Activated T-cell treated with anti-CD3 and anti-CD28 coated beads, Interleukin-2, amount 50 U/mL, for 4 hours (primary cell): ENCODE measurements at regions not wholly inside any gene's neighbourhood (a gene's known extent, or its start where the extent isn't known, plus 50 kb on each side); places are given as distances from the start of the nearest gene placed in this dataset.

Source experiments
- ATAC-seq, 2 donors: fragments of 200-7000 bp; cut with Tn5 transposase; one replicate each; pipeline ENCODE4 v1.10.0; 2021
- DNase-seq: peaks from one replicate; pipeline ENCODE4 v3.0.0-alpha.2; 2020
- H3K27me3 Mint-ChIP-seq: one replicate; pipeline ENCODE4 v1.8.0; 2021; ENCODE audit warnings: low read depth, mixed read lengths
- H3K36me3 Mint-ChIP-seq: one replicate; pipeline ENCODE4 v1.8.0; 2022; ENCODE audit warnings: mixed read lengths; ENCODE audit not compliant: insufficient read depth
- H3K4me1 Mint-ChIP-seq: one replicate; pipeline ENCODE4 v1.8.0; 2021; ENCODE audit warnings: low read depth, mixed read lengths
- H3K4me3 Mint-ChIP-seq: one replicate; pipeline ENCODE4 v1.8.0; 2021; ENCODE audit warnings: mild to moderate bottlenecking, moderate library complexity, mixed read lengths
- H3K9me3 Mint-ChIP-seq: one replicate; pipeline ENCODE4 v1.8.0; 2021; ENCODE audit warnings: mixed read lengths

GRCh38 chr17:70906808-70907207 is 737.5 kb downstream of the KCNJ2 start:
- no peaks in the 10 kb centered on the region for H3K4me1 Mint-ChIP-seq
- no peak overlapping the region for H3K4me3 Mint-ChIP-seq
- peaks cover 13% of the 10 kb centered on the region for H3K9me3 Mint-ChIP-seq
- H3K27me3 Mint-ChIP-seq, result no peaks in the 10 kb centered on the region
- ATAC-seq (no peak), DNase-seq (no peak)
- H3K36me3 Mint-ChIP-seq, result no peaks in the 10 kb centered on the region

- H3K36me3 Mint-ChIP-seq, result no peaks in the 10 kb centered on the region
- ATAC-seq (no peak), DNase-seq (no peak)
- H3K4me1 Mint-ChIP-seq, result no peaks in the 10 kb centered on the region
- H3K27me3 Mint-ChIP-seq, result no peaks in the 10 kb centered on the region
- no peak overlapping the region for H3K4me3 Mint-ChIP-seq
- H3K9me3 Mint-ChIP-seq, result peaks cover 21% of the 10 kb centered on the region
These were observed 743.6 kb downstream of the KCNJ2 start for GRCh38 chr17:70912716-70913485.

- Mint-ChIP-seq H3K4me1 (no peaks in the 10 kb centered on the region), H3K27me3 (no peaks in the 10 kb centered on the region), H3K36me3 (no peaks in the 10 kb centered on the region), H3K4me3 (no peak overlapping the region), H3K9me3 (peaks cover 21% of the 10 kb centered on the region)
- ATAC-seq (no peak), DNase-seq (no peak)
These were observed 747.1 kb downstream of the KCNJ2 start for GRCh38 chr17:70916469-70916868.

DNA sequence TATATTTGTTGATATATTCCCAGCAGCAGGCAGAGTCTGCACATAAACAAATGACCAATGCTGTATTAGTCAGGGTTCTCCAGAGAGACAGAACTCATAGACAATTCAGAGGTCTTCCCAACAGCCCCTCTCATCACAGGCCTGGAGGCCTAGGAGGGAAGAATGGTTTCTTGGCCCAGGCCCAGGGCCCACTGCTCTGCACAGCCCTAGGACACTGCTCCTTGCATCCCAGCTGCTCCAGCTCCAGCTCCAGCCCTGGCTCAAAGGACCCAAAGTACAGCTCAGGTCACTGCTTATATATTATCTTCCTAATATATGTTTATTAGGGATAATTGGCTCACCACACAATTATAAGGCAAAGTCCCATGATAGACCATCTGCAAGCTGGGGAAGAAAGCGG is 749.9 kb downstream of the KCNJ2 start:
- no peaks in the 10 kb centered on the region for H3K36me3 Mint-ChIP-seq
- ATAC-seq (no peak), DNase-seq (no peak)
- H3K9me3 Mint-ChIP-seq, result peaks cover 21% of the 10 kb centered on the region
- H3K27me3 Mint-ChIP-seq, result no peaks in the 10 kb centered on the region
- no peaks in the 10 kb centered on the region for H3K4me1 Mint-ChIP-seq
- no peak overlapping the region for H3K4me3 Mint-ChIP-seq

GRCh38 chr17:70920416-70920815 is 751.1 kb downstream of the KCNJ2 start:
- Mint-ChIP-seq H3K4me1 (no peaks in the 10 kb centered on the region), H3K36me3 (no peaks in the 10 kb centered on the region), H3K27me3 (no peaks in the 10 kb centered on the region), H3K9me3 (peaks cover 26% of the 10 kb centered on the region), H3K4me3 (no peak overlapping the region)
- DNase-seq (no peak), ATAC-seq (no peak)

DNA sequence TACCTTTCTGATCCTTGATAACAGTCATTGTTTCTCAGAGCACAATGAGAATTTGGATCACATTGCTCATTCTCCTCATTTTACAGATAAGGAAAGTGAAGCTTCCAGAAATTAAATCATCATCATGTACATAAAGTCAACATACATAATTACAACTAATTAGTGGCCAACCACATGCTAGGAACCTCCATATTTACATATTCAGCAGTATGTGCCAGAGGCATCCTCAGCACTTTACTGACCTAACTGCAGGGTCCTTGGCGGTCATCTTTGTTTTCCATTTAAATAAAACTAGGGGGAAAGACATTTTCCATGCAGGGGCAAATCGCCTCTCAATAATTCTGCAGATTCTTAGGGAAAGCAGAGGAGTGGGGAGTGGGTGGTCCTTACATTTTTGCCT is 752.9 kb downstream of the KCNJ2 start:
- H3K36me3 Mint-ChIP-seq, result no peaks in the 10 kb centered on the region
- no peak overlapping the region for H3K4me3 Mint-ChIP-seq
- H3K27me3 Mint-ChIP-seq, result no peaks in the 10 kb centered on the region
- no peaks in the 10 kb centered on the region for H3K4me1 Mint-ChIP-seq
- ATAC-seq (no peak), DNase-seq (no peak)
- peaks cover 20% of the 10 kb centered on the region for H3K9me3 Mint-ChIP-seq

GRCh38 chr17:70924776-70925175 is 755.4 kb downstream of the KCNJ2 start:
- Mint-ChIP-seq H3K27me3 (no peaks in the 10 kb centered on the region), H3K9me3 (peaks cover 8% of the 10 kb centered on the region), H3K4me3 (no peak overlapping the region), H3K36me3 (no peaks in the 10 kb centered on the region), H3K4me1 (no peaks in the 10 kb centered on the region)
- no peak for DNase-seq
- no peak for ATAC-seq

DNA sequence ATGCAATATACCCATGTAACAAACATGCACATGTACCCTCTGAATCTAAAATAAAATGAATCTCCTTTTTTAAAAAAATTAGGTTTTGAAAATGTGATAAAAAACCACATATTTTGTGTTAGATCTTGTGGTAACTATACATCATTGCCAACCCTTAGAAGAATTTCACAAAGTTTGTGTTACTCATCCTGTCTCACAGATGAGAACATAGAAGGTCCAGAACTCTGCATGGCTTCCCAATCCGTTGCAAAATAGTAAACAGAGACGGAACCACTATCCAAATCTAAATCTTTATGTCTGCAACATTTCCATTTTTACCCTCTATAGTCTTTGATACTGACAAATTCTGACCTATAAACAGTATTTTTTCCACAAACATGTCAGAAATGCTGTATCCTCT is 759.9 kb downstream of the KCNJ2 start:
- DNase-seq, result no peak
- no peaks in the 10 kb centered on the region for H3K4me1 Mint-ChIP-seq

GRCh38 chr17:70934231-70934630 is 764.9 kb downstream of the KCNJ2 start:
- ATAC-seq, result no peak
- H3K9me3 Mint-ChIP-seq, result peaks cover 12% of the 10 kb centered on the region
- no peak for DNase-seq
- no peak overlapping the region for H3K4me3 Mint-ChIP-seq
- H3K4me1 Mint-ChIP-seq, result no peaks in the 10 kb centered on the region
- no peaks in the 10 kb centered on the region for H3K27me3 Mint-ChIP-seq
- H3K36me3 Mint-ChIP-seq, result no peaks in the 10 kb centered on the region

More for the DNA sequence above, 759.9 kb downstream of the KCNJ2 start:
- Mint-ChIP-seq H3K9me3 (peaks cover 11% of the 10 kb centered on the region), H3K27me3 (no peaks in the 10 kb centered on the region), H3K4me3 (no peak overlapping the region), H3K36me3 (no peaks in the 10 kb centered on the region)
- ATAC-seq, result no peak

- no peak overlapping the region for H3K4me3 Mint-ChIP-seq
- H3K4me1 Mint-ChIP-seq, result no peaks in the 10 kb centered on the region
- H3K9me3 Mint-ChIP-seq, result peaks cover 12% of the 10 kb centered on the region
- ATAC-seq (no peak), DNase-seq (no peak)
- no peaks in the 10 kb centered on the region for H3K36me3 Mint-ChIP-seq
- H3K27me3 Mint-ChIP-seq, result no peaks in the 10 kb centered on the region
These were observed 765.5 kb downstream of the KCNJ2 start for GRCh38 chr17:70934835-70935234.

- no peaks in the 10 kb centered on the region for H3K27me3 Mint-ChIP-seq
- ATAC-seq (no peak), DNase-seq (no peak)
- H3K4me1 Mint-ChIP-seq, result no peaks in the 10 kb centered on the region
- H3K9me3 Mint-ChIP-seq, result peaks cover 10% of the 10 kb centered on the region
- no peaks in the 10 kb centered on the region for H3K36me3 Mint-ChIP-seq
- no peak overlapping the region for H3K4me3 Mint-ChIP-seq
These were observed 767.4 kb downstream of the KCNJ2 start for GRCh38 chr17:70936724-70937123.

- Mint-ChIP-seq H3K27me3 (no peaks in the 10 kb centered on the region), H3K9me3 (peaks cover 12% of the 10 kb centered on the region), H3K4me1 (no peaks in the 10 kb centered on the region), H3K36me3 (no peaks in the 10 kb centered on the region), H3K4me3 (no peak overlapping the region)
- no peak for DNase-seq
- ATAC-seq, result no peak
These were observed 769.0 kb downstream of the KCNJ2 start for GRCh38 chr17:70938336-70938735.

- ATAC-seq (no peak), DNase-seq (no peak)
- peaks cover 8% of the 10 kb centered on the region for H3K9me3 Mint-ChIP-seq
- H3K4me3 Mint-ChIP-seq, result no peak overlapping the region
- no peaks in the 10 kb centered on the region for H3K36me3 Mint-ChIP-seq
- H3K4me1 Mint-ChIP-seq, result no peaks in the 10 kb centered on the region
- H3K27me3 Mint-ChIP-seq, result no peaks in the 10 kb centered on the region
These were observed 776.1 kb downstream of the KCNJ2 start for GRCh38 chr17:70945386-70945785.

- Mint-ChIP-seq H3K4me3 (no peak overlapping the region), H3K36me3 (no peaks in the 10 kb centered on the region), H3K27me3 (no peaks in the 10 kb centered on the region), H3K4me1 (no peaks in the 10 kb centered on the region), H3K9me3 (peaks cover 19% of the 10 kb centered on the region)
- DNase-seq (no peak), ATAC-seq (no peak)
These were observed 777.9 kb downstream of the KCNJ2 start for GRCh38 chr17:70947215-70947614.

DNA sequence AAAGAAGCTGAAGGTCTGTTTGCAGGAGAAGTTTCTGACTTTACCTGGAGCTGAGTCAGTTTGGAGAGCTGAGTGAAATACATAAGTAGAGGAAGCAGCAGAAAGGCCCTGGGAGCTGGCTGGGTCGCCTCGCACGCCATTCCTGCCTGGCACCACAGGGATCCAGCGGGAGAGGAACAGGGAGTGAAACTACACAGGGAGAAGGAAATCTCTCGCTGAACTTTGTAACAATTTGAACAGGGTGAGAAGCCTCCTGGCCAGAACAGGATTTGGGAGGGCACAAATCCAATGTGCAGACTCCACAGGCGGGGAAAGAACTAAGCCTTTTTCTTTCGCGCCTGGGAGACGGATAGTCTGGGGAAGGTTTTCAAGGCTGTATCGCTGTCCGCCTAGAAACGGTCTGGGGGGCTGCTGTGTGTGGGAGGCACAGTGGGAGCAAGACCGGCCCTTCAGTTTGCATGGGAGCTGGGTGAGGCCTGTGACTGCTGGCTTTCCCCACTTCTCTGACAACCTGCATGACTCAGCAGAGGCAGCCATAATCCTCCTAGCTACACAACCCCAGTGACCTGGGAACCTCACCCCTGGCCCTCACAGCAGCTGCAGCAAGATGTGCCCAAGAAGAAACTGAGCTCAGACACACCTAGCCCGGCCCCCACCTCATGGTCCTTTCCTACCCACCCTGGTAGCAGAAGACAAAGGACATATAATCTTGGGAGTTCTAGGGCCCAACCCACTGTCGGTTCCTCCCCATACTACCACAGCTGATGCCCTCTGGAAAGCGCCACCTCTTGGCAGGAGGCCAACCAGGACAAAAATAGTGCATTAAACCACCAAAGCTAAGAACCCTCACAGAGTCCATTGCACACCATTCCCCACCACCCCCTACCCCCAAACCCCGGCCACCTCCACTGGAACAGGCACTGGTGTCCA is 778.6 kb downstream of the KCNJ2 start:
- DNase-seq (no peak), ATAC-seq (no peak)
- H3K4me3 Mint-ChIP-seq, result no peak overlapping the region
- H3K36me3 Mint-ChIP-seq, result no peaks in the 10 kb centered on the region
- no peaks in the 10 kb centered on the region for H3K4me1 Mint-ChIP-seq
- no peaks in the 10 kb centered on the region for H3K27me3 Mint-ChIP-seq
- peaks cover 22% of the 10 kb centered on the region for H3K9me3 Mint-ChIP-seq
